Ammon's horn (tissue), 1 donor: ENCODE measurements at regions not wholly inside any gene's neighbourhood (a gene's known extent, or its start where the extent isn't known, plus 50 kb on each side); places are given as distances from the start of the nearest gene placed in this dataset.

Experiments
- DNase-seq: peaks from one replicate; pipeline ENCODE4 v3.0.0-alpha.2; 2016; ENCODE audit warnings: low spot score

- DNase-seq: no peak
These were observed 148.5 kb downstream of the NOL4 start for GRCh38 chr18:34075963-34076860.

- no peak for DNase-seq
These were observed 163.5 kb downstream of the NOL4 start for GRCh38 chr18:34061226-34061625.

- DNase-seq: no peak
These were observed 169.5 kb downstream of the NOL4 start for GRCh38 chr18:34055227-34055626.

- no peak for DNase-seq
These were observed 174.1 kb downstream of the NOL4 start for GRCh38 chr18:34050661-34051060.

GRCh38 chr18:34049511-34049910 lies 175.2 kb downstream of the NOL4 start:
- no peak for DNase-seq

GRCh38 chr18:34048423-34048822 lies 176.3 kb downstream of the NOL4 start:
- DNase-seq: peak; percentile 55

- no peak for DNase-seq
These were observed 182.1 kb downstream of the NOL4 start for GRCh38 chr18:34042423-34043146.

- DNase-seq: no peak
These were observed 185.1 kb downstream of the NOL4 start for GRCh38 chr18:34039611-34040010.

- DNase-seq: no peak
These were observed 185.5 kb downstream of the NOL4 start for GRCh38 chr18:34039201-34039600.

- DNase-seq: no peak
These were observed 186.6 kb downstream of the NOL4 start for GRCh38 chr18:34038086-34038485.

- DNase-seq: no peak
These were observed 190.7 kb downstream of the NOL4 start for GRCh38 chr18:34033968-34034367.

GRCh38 chr18:34031810-34032209 lies 192.9 kb downstream of the NOL4 start:
- no peak for DNase-seq

- no peak for DNase-seq
These were observed 196.4 kb downstream of the NOL4 start for GRCh38 chr18:34028324-34028723.

- no peak for DNase-seq
These were observed 199.4 kb downstream of the NOL4 start for GRCh38 chr18:34025191-34025801.

- DNase-seq: no peak
These were observed 201.2 kb downstream of the NOL4 start for GRCh38 chr18:34023471-34023870.

GRCh38 chr18:34018336-34018735 lies 206.4 kb downstream of the NOL4 start:
- no peak for DNase-seq

- no peak for DNase-seq
These were observed 221.0 kb downstream of the NOL4 start for GRCh38 chr18:34003687-34004086.

GRCh38 chr18:34002130-34002529 lies 222.6 kb downstream of the NOL4 start:
- DNase-seq: no peak

GRCh38 chr18:34001376-34001775 lies 223.3 kb downstream of the NOL4 start:
- no peak for DNase-seq

- DNase-seq: no peak
These were observed 237.5 kb downstream of the NOL4 start for GRCh38 chr18:33987206-33987605.

GRCh38 chr18:33983126-33983525 lies 241.6 kb downstream of the NOL4 start:
- DNase-seq: no peak

- no peak for DNase-seq
These were observed 264.3 kb downstream of the NOL4 start for GRCh38 chr18:33960417-33960816.

- DNase-seq: no peak
These were observed 265.1 kb downstream of the NOL4 start for GRCh38 chr18:33959609-33960008.
